ENCODE measurements at regions not wholly inside any gene's neighbourhood (a gene's known extent, or its start where the extent isn't known, plus 50 kb on each side); places are given as distances from the start of the nearest gene placed in this dataset.

- H3K4me1 ChIP-seq (ENCODE audit: control insufficient read depth in 1 of 2, insufficient read depth in 2 of 2, low read length in 2 of 2), result 0 out of 4 replicates have a peak, but pooled peaks cover 0 to 3% of the 10 kb centered on the region in 2 experiments
- CTCF ChIA-PET, result interaction anchor here (1.0 kb wide), 1 partner anchor 21 kb away, joined by 4 read pairs; no protein-coding TSS in a partner anchor
Measured at GRCh38 chr5:82332886-82333615, 54.9 kb upstream of the RPS23 start.

More at GRCh38 chr5:82332886-82333615, 54.9 kb upstream of the RPS23 start:
- intact Hi-C loops (cut with micrococcal nuclease), result no loop called here
- no peaks in the 10 kb centered on the region for H3K79me2 ChIP-seq (ENCODE audit: insufficient read depth, low read length)
- peaks cover 0 to 4% of the 10 kb centered on the region in 2 experiments; a peak in 1 of 4 replicates for H3K9me3 ChIP-seq (ENCODE audit: control insufficient read depth in 1 of 2, insufficient read depth in 1 of 2, low read depth in 1 of 2, low read length in 2 of 2)
- POLR2A ChIA-PET, result no interaction called here
- RAD21 ChIA-PET (ENCODE audit: low non-redundant PET in 1 of 2, low total read pairs in 2 of 2, uncharacterized antibody in 2 of 2, unreplicated experiment in 2 of 2), result no interaction called here
- H3K9me2 ChIP-seq (ENCODE audit: insufficient read depth), result no peaks in the 10 kb centered on the region
- no TSS peak for BruUV-seq (replicated peaks)
- no peak overlapping the region for H3K4me3 ChIP-seq (replicated peaks in 1 of 2; ENCODE audit: low read depth in 1 of 2, low read length in 2 of 2)
- TF ChIP-seq POLR2AphosphoS5 (IDR thresholded peaks at IDR 0.05; ENCODE audit: low read depth, low read length) (no peak), TCF7L2 (IDR thresholded peaks at IDR 0.05; ENCODE audit: borderline replicate concordance, extremely low read depth, insufficient read depth, insufficient read length) (no peak), FOSL1 (IDR thresholded peaks at IDR 0.05; ENCODE audit: low read depth) (no peak), YY1 (IDR thresholded peaks at IDR 0.05; ENCODE audit: extremely low read depth, insufficient replicate concordance, low read depth, low read length) (no peak), CEBPB (IDR thresholded peaks at IDR 0.05; ENCODE audit: low read depth) (no peak), CTCF (IDR thresholded peaks at IDR 0.05 in 2 of 3, conservative IDR thresholded peaks at IDR 0.05 in 1 of 3; ENCODE audit: borderline replicate concordance in 1 of 3, insufficient read depth in 1 of 3, low read depth in 2 of 3, low read length in 2 of 3) (no peak)
- no peak overlapping the region for H3K9ac ChIP-seq (ENCODE audit: low read length)
- ATAC-seq (no peak), DNase-seq (ENCODE audit: low read depth, low spot score) (no peak)
- H3K36me3 ChIP-seq (ENCODE audit: control insufficient read depth in 1 of 2, insufficient read depth in 2 of 2, low read length in 2 of 2), result no peaks in the 10 kb centered on the region
- no peaks in the 10 kb centered on the region for H3K27me3 ChIP-seq (ENCODE audit: insufficient read depth, low read length)
- H4K20me1 ChIP-seq (ENCODE audit: insufficient read depth), result no peaks in the 10 kb centered on the region
- no peak overlapping the region for H2AFZ ChIP-seq (ENCODE audit: low read depth, low read length, poor library complexity, severe bottlenecking)
- H3K27ac ChIP-seq (ENCODE audit: low read depth, low read length), result no peak overlapping the region
- H3K4me2 ChIP-seq (ENCODE audit: low read length), result no peak overlapping the region
